ENCODE measurements at regions not wholly inside any gene's neighbourhood (a gene's known extent, or its start where the extent isn't known, plus 50 kb on each side); places are given as distances from the start of the nearest gene placed in this dataset.
A peak's percentile ranks its signal among the peaks of the same experiment; 100 is the strongest.

- TF ChIP-seq, protein P1, sequence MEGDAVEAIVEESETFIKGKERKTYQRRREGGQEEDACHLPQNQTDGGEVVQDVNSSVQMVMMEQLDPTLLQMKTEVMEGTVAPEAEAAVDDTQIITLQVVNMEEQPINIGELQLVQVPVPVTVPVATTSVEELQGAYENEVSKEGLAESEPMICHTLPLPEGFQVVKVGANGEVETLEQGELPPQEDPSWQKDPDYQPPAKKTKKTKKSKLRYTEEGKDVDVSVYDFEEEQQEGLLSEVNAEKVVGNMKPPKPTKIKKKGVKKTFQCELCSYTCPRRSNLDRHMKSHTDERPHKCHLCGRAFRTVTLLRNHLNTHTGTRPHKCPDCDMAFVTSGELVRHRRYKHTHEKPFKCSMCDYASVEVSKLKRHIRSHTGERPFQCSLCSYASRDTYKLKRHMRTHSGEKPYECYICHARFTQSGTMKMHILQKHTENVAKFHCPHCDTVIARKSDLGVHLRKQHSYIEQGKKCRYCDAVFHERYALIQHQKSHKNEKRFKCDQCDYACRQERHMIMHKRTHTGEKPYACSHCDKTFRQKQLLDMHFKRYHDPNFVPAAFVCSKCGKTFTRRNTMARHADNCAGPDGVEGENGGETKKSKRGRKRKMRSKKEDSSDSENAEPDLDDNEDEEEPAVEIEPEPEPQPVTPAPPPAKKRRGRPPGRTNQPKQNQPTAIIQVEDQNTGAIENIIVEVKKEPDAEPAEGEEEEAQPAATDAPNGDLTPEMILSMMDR (IDR thresholded peaks at IDR 0.05; ENCODE audit: extremely low read depth, low read depth, low read length): no peak
- no peak for DNase-seq (ENCODE audit: insufficient read length, low spot score, missing footprints)
- H3K27ac ChIP-seq (ENCODE audit: low read depth, low read length): no peak overlapping the region
Observed at GRCh38 chr1:88454781-88455180, 229.3 kb upstream of the PKN2 start.

DNA sequence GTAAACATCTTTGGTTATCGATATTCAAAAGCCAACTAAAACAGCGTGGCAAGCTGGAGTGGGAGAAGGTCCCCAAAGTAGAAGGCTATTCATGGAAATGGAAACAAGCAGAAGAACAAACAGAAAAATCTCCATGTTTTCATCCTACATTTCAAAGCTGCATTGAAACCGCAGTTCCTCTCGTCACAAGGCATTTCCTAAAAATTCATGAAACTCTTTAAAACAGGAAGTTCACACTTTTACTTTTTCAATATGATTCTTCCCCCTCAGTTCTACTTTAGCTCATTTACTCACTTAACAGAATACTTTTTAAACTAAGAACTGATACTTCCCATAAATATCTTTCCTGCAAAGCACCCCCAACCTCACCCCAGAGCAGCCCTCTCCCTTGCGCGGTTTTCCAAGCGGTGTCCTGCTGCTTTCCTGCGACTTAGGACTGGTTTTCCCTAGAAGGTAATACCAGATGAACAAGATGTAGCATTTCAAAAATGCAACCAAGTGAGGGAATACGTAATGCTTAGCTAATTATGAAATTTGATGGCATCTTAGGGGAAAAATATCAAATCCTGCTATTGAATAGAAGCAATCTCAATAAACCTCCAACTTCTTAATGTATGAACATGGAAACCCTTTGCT lies 228.3 kb upstream of the PKN2 start:
- Histone ChIP-seq H3K27ac (ENCODE audit: low read depth, low read length) (no peak overlapping the region), H3K4me3 (ENCODE audit: insufficient read depth, low read length) (no peak overlapping the region), H2AFZ (ENCODE audit: low read length) (peak overlapping the region; percentile 25), H3K9me3 (ENCODE audit: low read depth, low read length) (no peaks in the 10 kb centered on the region), H3K36me3 (ENCODE audit: insufficient read depth, low read length) (no peaks in the 10 kb centered on the region), H3K4me2 (ENCODE audit: insufficient read depth, low read length) (no peak overlapping the region), H3K79me2 (ENCODE audit: insufficient read depth, low read length) (no peaks in the 10 kb centered on the region), H3K4me1 (ENCODE audit: insufficient read depth, low read length) (no peaks in the 10 kb centered on the region), H4K20me1 (ENCODE audit: insufficient read depth, low read length) (no peaks in the 10 kb centered on the region), H3K27me3 (ENCODE audit: insufficient read depth, low read length) (no peaks in the 10 kb centered on the region)
- TF ChIP-seq, protein P1 (IDR thresholded peaks at IDR 0.05; ENCODE audit: extremely low read depth, low read depth, low read length): no peak
- DNase-seq (ENCODE audit: insufficient read length, low spot score, missing footprints): no peak

More at GRCh38 chr1:88454781-88455180, 229.3 kb upstream of the PKN2 start:
- no peaks in the 10 kb centered on the region for H3K9me3 ChIP-seq (ENCODE audit: low read depth, low read length)
- no peak overlapping the region for H3K4me3 ChIP-seq (ENCODE audit: insufficient read depth, low read length)
- H3K27me3 ChIP-seq (ENCODE audit: insufficient read depth, low read length): no peaks in the 10 kb centered on the region
- H2AFZ ChIP-seq (ENCODE audit: low read length): no peak overlapping the region
- H3K36me3 ChIP-seq (ENCODE audit: insufficient read depth, low read length): no peaks in the 10 kb centered on the region
- H3K79me2 ChIP-seq (ENCODE audit: insufficient read depth, low read length): no peaks in the 10 kb centered on the region
- H4K20me1 ChIP-seq (ENCODE audit: insufficient read depth, low read length): no peaks in the 10 kb centered on the region
- H3K4me2 ChIP-seq (ENCODE audit: insufficient read depth, low read length): no peak overlapping the region
- no peaks in the 10 kb centered on the region for H3K4me1 ChIP-seq (ENCODE audit: insufficient read depth, low read length)

GRCh38 chr1:88457197-88457596 lies 226.9 kb upstream of the PKN2 start:
- DNase-seq (ENCODE audit: insufficient read length, low spot score, missing footprints): no peak
- Histone ChIP-seq H3K4me1 (ENCODE audit: insufficient read depth, low read length) (no peaks in the 10 kb centered on the region), H3K27ac (ENCODE audit: low read depth, low read length) (no peak overlapping the region), H3K4me3 (ENCODE audit: insufficient read depth, low read length) (no peak overlapping the region), H3K36me3 (ENCODE audit: insufficient read depth, low read length) (no peaks in the 10 kb centered on the region), H3K9me3 (ENCODE audit: low read depth, low read length) (no peaks in the 10 kb centered on the region), H3K4me2 (ENCODE audit: insufficient read depth, low read length) (no peak overlapping the region), H2AFZ (ENCODE audit: low read length) (no peak overlapping the region), H4K20me1 (ENCODE audit: insufficient read depth, low read length) (no peaks in the 10 kb centered on the region), H3K27me3 (ENCODE audit: insufficient read depth, low read length) (no peaks in the 10 kb centered on the region), H3K79me2 (ENCODE audit: insufficient read depth, low read length) (no peaks in the 10 kb centered on the region)
- TF ChIP-seq, protein P1 (IDR thresholded peaks at IDR 0.05; ENCODE audit: extremely low read depth, low read depth, low read length): no peak

DNA sequence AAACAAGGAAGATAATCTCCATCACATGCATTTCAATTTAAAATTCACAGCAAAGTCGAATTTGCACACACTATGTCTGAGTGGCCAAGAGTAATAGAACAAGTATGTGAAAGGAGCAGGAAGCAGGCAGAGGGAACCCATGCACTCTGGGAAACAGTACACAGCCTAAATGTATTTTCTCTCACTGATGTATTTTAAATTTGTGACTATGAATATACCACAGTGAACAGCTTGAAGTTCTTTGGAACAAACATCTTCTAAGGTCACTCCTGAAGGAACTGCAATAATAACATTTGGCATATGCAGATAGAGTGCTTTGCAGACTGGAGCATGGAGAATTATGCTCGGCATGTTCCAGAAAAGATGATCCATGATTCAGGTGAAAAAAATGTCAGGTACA lies 223.1 kb upstream of the PKN2 start:
- no peak overlapping the region for H3K27ac ChIP-seq (ENCODE audit: low read depth, low read length)
- H3K9me3 ChIP-seq (ENCODE audit: low read depth, low read length): no peaks in the 10 kb centered on the region
- DNase-seq (ENCODE audit: insufficient read length, low spot score, missing footprints): no peak
- no peaks in the 10 kb centered on the region for H3K27me3 ChIP-seq (ENCODE audit: insufficient read depth, low read length)
- H3K79me2 ChIP-seq (ENCODE audit: insufficient read depth, low read length): no peaks in the 10 kb centered on the region
- no peaks in the 10 kb centered on the region for H3K36me3 ChIP-seq (ENCODE audit: insufficient read depth, low read length)
- TF ChIP-seq, protein P1 (IDR thresholded peaks at IDR 0.05; ENCODE audit: extremely low read depth, low read depth, low read length): no peak
- H3K4me3 ChIP-seq (ENCODE audit: insufficient read depth, low read length): no peak overlapping the region
- no peaks in the 10 kb centered on the region for H3K4me1 ChIP-seq (ENCODE audit: insufficient read depth, low read length)
- no peak overlapping the region for H3K4me2 ChIP-seq (ENCODE audit: insufficient read depth, low read length)
- no peak overlapping the region for H2AFZ ChIP-seq (ENCODE audit: low read length)
- H4K20me1 ChIP-seq (ENCODE audit: insufficient read depth, low read length): no peaks in the 10 kb centered on the region

Data from osteoblast (primary cell).